ENCODE measurements at regions not wholly inside any gene's neighbourhood (a gene's known extent, or its start where the extent isn't known, plus 50 kb on each side); places are given as distances from the start of the nearest gene placed in this dataset.

DNA sequence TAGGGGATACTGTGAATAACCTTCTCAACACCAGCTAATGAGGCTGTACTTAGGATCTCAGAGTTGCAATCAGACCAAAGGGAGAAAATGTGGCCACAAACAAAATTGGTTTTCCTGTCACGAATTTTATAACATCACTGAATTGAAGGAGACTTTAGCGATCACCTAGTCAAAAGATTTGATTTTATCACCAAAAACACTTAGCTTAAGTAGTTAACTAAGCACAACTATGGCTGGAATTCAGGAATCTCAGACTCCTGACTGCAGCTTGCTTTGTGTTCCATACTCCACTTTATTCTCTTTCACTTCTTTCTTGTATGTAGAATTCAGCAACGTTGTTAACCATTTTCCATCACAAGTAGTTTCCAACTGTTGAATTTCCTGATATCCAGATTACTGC, 152.0 kb downstream of the SLC16A9 start:
- TF ChIP-seq SMC3 (IDR thresholded peaks at IDR 0.05) (no peak), CHD2 (IDR thresholded peaks at IDR 0.05; ENCODE audit: low read length, partially characterized antibody) (no peak), JUN (IDR thresholded peaks at IDR 0.05) (no peak)
- TF ChIP-seq, protein P1, sequence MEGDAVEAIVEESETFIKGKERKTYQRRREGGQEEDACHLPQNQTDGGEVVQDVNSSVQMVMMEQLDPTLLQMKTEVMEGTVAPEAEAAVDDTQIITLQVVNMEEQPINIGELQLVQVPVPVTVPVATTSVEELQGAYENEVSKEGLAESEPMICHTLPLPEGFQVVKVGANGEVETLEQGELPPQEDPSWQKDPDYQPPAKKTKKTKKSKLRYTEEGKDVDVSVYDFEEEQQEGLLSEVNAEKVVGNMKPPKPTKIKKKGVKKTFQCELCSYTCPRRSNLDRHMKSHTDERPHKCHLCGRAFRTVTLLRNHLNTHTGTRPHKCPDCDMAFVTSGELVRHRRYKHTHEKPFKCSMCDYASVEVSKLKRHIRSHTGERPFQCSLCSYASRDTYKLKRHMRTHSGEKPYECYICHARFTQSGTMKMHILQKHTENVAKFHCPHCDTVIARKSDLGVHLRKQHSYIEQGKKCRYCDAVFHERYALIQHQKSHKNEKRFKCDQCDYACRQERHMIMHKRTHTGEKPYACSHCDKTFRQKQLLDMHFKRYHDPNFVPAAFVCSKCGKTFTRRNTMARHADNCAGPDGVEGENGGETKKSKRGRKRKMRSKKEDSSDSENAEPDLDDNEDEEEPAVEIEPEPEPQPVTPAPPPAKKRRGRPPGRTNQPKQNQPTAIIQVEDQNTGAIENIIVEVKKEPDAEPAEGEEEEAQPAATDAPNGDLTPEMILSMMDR (IDR thresholded peaks at IDR 0.05): no peak
